ENCODE measurements at regions not wholly inside any gene's neighbourhood (a gene's known extent, or its start where the extent isn't known, plus 50 kb on each side); places are given as distances from the start of the nearest gene placed in this dataset.

GRCh38 chr4:111500858-111501257, 644.4 kb upstream of the FAM241A start:
- TF ChIP-seq EZH2phosphoT487 (IDR thresholded peaks at IDR 0.05; ENCODE audit: borderline replicate concordance, low read depth, low read length) = no peak
- TF ChIP-seq CTCF (conservative IDR thresholded peaks at IDR 0.05; ENCODE audit: low read length) = no peak

All from OCI-LY7 (cell line).